Suprapubic skin (tissue), 4 donors: ENCODE measurements at regions not wholly inside any gene's neighbourhood (a gene's known extent, or its start where the extent isn't known, plus 50 kb on each side); places are given as distances from the start of the nearest gene placed in this dataset.

Experiments used
- DNase-seq, 2 donors: peaks; one replicate each; pipeline ENCODE4 v3.0.0-alpha.2; 2019; ENCODE audit warnings: low spot score in 2 of 2
- H3K27ac ChIP-seq: fragments of 200-600 bp; sonication (generic); one replicate; pipeline ENCODE4 v1.5.1; 2019
- H3K27me3 ChIP-seq: fragments of 200-600 bp; sonication (generic); one replicate; pipeline ENCODE4 v1.5.1; 2019
- H3K36me3 ChIP-seq: fragments of 200-600 bp; sonication (generic); one replicate; pipeline ENCODE4 v1.5.1; 2019
- H3K4me1 ChIP-seq: fragments of 200-600 bp; sonication (generic); one replicate; pipeline ENCODE4 v1.5.1; 2019
- H3K4me3 ChIP-seq: fragments of 200-600 bp; sonication (generic); one replicate; pipeline ENCODE4 v1.5.1; 2019; ENCODE audit warnings: mild to moderate bottlenecking
- H3K9me3 ChIP-seq: fragments of 200-600 bp; sonication (generic); one replicate; pipeline ENCODE4 v1.5.1; 2019
- CTCF ChIP-seq, 2 donors: fragments of 200-600 bp in 1 of 2; fragments of 450-650 bp in 1 of 2; sonication (generic) in 1 of 2; IDR thresholded peaks; one replicate each; pipeline ENCODE4 v1.5.1; 2016 to 2019; ENCODE audit warnings: antibody characterized with exemption in 2 of 2, mild to moderate bottlenecking in 1 of 2, moderate library complexity in 1 of 2
- EP300 ChIP-seq: sonication (generic); formaldehyde crosslinking; IDR thresholded peaks from one replicate; pipeline ENCODE4 v1.6.1; 2017; ENCODE audit warnings: antibody characterized with exemption
- POLR2A ChIP-seq, 2 donors: fragments of 450-650 bp; IDR thresholded peaks; one replicate each; pipeline ENCODE4 v1.6.1; 2017; ENCODE audit warnings: antibody characterized with exemption in 2 of 2, mild to moderate bottlenecking in 2 of 2, moderate library complexity in 2 of 2
- POLR2AphosphoS5 ChIP-seq, 3 donors: sonication (generic); formaldehyde crosslinking; IDR thresholded peaks; one replicate each; pipeline ENCODE4 v1.6.1; 2017; ENCODE audit warnings: antibody characterized with exemption in 3 of 3
- WGBS: methylation state at CpG from one replicate; pipeline ENCODE4 v1.1.5; 2018; 5-methylcytosine and 5-hydroxymethylcytosine counted together

- Histone ChIP-seq H3K27ac (no peak overlapping the region), H3K4me3 (no peak overlapping the region), H3K36me3 (no peaks in the 10 kb centered on the region), H3K27me3 (no peaks in the 10 kb centered on the region), H3K9me3 (no peaks in the 10 kb centered on the region), H3K4me1 (peaks cover 11% of the 10 kb centered on the region)
- no peak for DNase-seq
- TF ChIP-seq POLR2A (IDR thresholded peaks at IDR 0.05): no peak
- no peak for TF ChIP-seq EP300
- no peak for TF ChIP-seq CTCF (IDR thresholded peaks at IDR 0.05)
- no peak for TF ChIP-seq POLR2AphosphoS5 (IDR thresholded peaks at IDR 0.05)
- 66% methylated on average over 7 of the region's 7 CpGs for WGBS
Observed at GRCh38 chr7:131194070-131194865, 133.4 kb upstream of the MKLN1 start.

- no peak overlapping the region for H3K4me3 ChIP-seq
- TF ChIP-seq POLR2AphosphoS5 (IDR thresholded peaks at IDR 0.05) (no peak), EP300 (no peak), CTCF (IDR thresholded peaks at IDR 0.05) (no peak), POLR2A (IDR thresholded peaks at IDR 0.05) (no peak)
- H3K36me3 ChIP-seq: no peaks in the 10 kb centered on the region
- peaks cover 2% of the 10 kb centered on the region for H3K4me1 ChIP-seq
- H3K27ac ChIP-seq: no peak overlapping the region
- H3K27me3 ChIP-seq: no peaks in the 10 kb centered on the region
- DNase-seq: no peak
- 16% methylated on average over 4 of the region's 4 CpGs for WGBS
- no peaks in the 10 kb centered on the region for H3K9me3 ChIP-seq
Observed at GRCh38 chr7:131196803-131197202, 130.9 kb upstream of the MKLN1 start.

- no peak for DNase-seq
- 84% methylated on average over 4 of the region's 4 CpGs for WGBS
- H3K4me3 ChIP-seq: no peak overlapping the region
- H3K27ac ChIP-seq: no peak overlapping the region
- no peaks in the 10 kb centered on the region for H3K9me3 ChIP-seq
- H3K27me3 ChIP-seq: no peaks in the 10 kb centered on the region
- TF ChIP-seq EP300: no peak
- TF ChIP-seq CTCF (IDR thresholded peaks at IDR 0.05): no peak
- TF ChIP-seq POLR2AphosphoS5 (IDR thresholded peaks at IDR 0.05): no peak
- no peak for TF ChIP-seq POLR2A (IDR thresholded peaks at IDR 0.05)
- H3K4me1 ChIP-seq: peaks cover 7% of the 10 kb centered on the region
- H3K36me3 ChIP-seq: no peaks in the 10 kb centered on the region
Observed at GRCh38 chr7:131197920-131198615, 129.6 kb upstream of the MKLN1 start.

GRCh38 chr7:131202451-131202850 is 125.2 kb upstream of the MKLN1 start:
- Histone ChIP-seq H3K27ac (peak overlapping the region; percentile 70), H3K27me3 (no peaks in the 10 kb centered on the region), H3K4me1 (peaks cover 10% of the 10 kb centered on the region), H3K36me3 (no peaks in the 10 kb centered on the region), H3K4me3 (no peak overlapping the region), H3K9me3 (no peaks in the 10 kb centered on the region)
- TF ChIP-seq POLR2A (IDR thresholded peaks at IDR 0.05) (no peak), CTCF (IDR thresholded peaks at IDR 0.05) (no peak), POLR2AphosphoS5 (IDR thresholded peaks at IDR 0.05) (no peak), EP300 (no peak)
- 84% methylated on average over 5 of the region's 5 CpGs for WGBS
- no peak for DNase-seq

- Histone ChIP-seq H3K4me1 (peaks cover 10% of the 10 kb centered on the region), H3K9me3 (no peaks in the 10 kb centered on the region), H3K36me3 (no peaks in the 10 kb centered on the region), H3K27ac (peak overlapping the region; percentile 70), H3K27me3 (no peaks in the 10 kb centered on the region), H3K4me3 (no peak overlapping the region)
- TF ChIP-seq EP300 (no peak), POLR2AphosphoS5 (IDR thresholded peaks at IDR 0.05) (peak in 1 of 3 donors; percentile 10), POLR2A (IDR thresholded peaks at IDR 0.05) (no peak), CTCF (IDR thresholded peaks at IDR 0.05) (no peak)
- 44% methylated on average over 5 of the region's 5 CpGs for WGBS
- DNase-seq: peak in 1 of 2 donors; percentile 73
Observed at GRCh38 chr7:131203291-131203976, 124.2 kb upstream of the MKLN1 start.
